DLD1 (cell line): ENCODE measurements at regions not wholly inside any gene's neighbourhood (a gene's known extent, or its start where the extent isn't known, plus 50 kb on each side); places are given as distances from the start of the nearest gene placed in this dataset.

Source experiments
- in situ Hi-C: cut with HindIII; loops from 2 replicates; pipeline ENCODE4 v1.10.0; 2017; ENCODE audit warnings: low sequenced_read_pairs

GRCh38 chr9:12464400-12464799, 228.8 kb upstream of the TYRP1 start:
- in situ Hi-C loops = no loop called here

- in situ Hi-C loops = no loop called here
Measured at GRCh38 chr9:12464910-12465512, 228.2 kb upstream of the TYRP1 start.

DNA sequence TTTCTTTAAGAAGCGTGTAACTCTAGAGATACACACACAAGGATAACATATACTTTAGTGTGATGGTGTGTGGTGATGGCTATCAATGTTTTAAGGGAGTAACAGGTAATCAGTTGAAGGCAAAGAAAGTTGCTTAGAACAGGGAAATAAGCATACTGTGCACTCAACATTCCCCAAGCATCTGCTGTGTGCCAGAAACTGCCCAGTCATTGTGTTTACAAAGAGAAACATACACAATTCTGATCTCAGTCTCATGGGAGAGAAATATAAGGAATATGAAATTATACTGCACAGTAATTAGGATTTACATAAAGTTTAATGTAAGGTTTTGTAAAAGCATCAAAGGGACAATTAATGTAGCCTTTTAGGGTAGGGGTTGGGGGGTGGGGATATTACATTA, 224.1 kb upstream of the TYRP1 start:
- in situ Hi-C loops = no loop called here

GRCh38 chr9:12494411-12494810, 198.8 kb upstream of the TYRP1 start:
- in situ Hi-C loops = no loop called here

- in situ Hi-C loops = no loop called here
Measured at GRCh38 chr9:12497790-12498189, 195.4 kb upstream of the TYRP1 start.

DNA sequence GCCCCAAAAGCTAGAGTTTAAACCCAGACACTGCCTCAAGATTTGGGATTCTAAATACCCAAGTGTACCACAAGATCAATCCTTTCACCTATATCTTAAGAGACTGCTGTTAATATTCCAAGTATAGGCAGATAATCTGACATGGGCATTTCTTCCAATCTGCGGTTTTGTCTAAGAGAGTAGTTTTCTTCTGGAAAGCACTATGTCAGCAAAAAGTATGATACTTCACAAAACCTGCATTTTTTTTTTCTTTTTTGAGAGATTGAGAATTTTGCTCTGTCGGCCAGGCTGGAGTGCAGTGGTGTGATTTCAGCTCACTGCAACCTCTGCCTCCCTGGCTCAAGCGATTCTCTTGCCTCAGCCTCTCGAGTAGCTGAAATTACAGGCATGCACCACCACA, 190.7 kb upstream of the TYRP1 start:
- in situ Hi-C loops = no loop called here

DNA sequence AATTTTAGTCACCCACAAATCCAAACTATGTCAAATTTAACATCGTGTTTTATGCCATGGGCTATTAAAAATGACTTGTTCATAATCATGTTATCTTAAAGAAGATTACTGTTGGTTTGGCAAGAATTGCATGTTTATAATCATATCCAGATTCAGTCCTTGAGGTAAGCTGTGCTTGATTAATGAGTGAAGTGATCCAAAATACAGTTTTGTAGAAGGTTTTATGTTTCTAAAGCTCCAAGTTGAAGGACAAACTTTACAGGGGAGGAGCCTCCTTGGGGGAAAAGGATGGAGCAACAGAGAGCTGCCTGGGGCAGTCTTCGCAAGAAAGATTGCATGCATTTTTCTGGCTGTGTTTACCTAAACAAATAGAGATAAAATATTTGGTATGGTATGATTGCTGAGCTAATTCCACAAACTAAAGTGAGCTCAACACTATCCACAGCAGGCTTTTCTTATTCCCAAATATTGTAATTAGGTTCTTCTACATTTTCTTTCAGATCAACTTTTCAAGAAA, 189.5 kb upstream of the TYRP1 start:
- in situ Hi-C loops = no loop called here

DNA sequence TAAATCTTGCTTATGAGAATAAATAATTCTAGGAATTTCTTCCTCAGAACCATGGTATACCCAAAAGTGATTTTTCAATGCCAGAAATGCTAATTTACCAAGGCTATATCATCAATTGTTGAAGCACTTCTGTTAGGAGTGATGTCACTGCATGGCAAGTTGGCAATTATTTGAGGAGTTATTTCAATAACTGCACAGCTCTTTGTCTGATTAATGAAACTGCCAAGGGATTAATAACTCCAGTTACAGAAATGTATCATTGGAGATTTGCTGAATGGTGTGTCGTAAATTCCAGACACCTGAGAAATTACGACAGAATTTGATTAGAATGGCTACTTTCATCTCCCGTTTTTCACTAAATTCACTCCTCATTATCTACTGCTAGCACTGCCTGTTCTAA, 182.6 kb upstream of the TYRP1 start:
- in situ Hi-C loops = no loop called here

DNA sequence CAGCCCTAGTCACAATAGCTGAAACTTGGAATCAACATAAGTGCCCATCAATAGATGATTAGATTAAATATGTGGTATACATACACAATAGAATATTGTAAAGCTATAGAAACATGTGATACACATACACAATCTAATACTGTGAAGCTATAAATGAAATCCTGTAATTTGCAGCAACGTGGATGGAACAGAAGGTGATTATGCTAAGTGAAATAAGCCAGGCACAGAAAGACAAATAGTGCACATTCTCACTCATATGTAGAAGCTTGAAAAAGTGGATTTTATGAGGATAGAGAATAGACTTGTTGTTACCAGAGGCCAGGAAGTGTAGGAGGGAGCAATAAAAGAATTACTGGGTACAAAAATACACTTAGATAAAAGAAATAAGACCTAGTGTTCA, 181.5 kb upstream of the TYRP1 start:
- in situ Hi-C loops = no loop called here

DNA sequence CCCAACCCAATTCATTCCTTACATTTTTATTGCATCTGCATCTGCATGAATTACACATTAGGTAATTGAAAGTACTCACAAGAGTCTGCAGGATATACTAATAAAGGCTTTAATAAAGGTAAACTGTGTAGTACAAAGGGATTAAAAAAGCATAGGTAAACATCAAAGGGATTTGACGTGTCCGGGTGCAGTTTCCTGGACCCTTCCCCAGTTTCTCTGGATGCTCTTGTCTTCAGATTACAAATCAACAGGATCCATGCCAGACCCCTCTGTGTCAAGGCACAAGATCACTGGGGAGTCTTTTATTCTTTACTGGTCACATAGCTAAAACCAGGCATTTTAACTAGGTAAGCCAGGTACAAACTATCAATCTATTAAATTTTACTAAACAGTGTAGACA, 177.2 kb upstream of the TYRP1 start:
- in situ Hi-C loops = no loop called here

GRCh38 chr9:12516573-12516972, 176.6 kb upstream of the TYRP1 start:
- in situ Hi-C loops = no loop called here

DNA sequence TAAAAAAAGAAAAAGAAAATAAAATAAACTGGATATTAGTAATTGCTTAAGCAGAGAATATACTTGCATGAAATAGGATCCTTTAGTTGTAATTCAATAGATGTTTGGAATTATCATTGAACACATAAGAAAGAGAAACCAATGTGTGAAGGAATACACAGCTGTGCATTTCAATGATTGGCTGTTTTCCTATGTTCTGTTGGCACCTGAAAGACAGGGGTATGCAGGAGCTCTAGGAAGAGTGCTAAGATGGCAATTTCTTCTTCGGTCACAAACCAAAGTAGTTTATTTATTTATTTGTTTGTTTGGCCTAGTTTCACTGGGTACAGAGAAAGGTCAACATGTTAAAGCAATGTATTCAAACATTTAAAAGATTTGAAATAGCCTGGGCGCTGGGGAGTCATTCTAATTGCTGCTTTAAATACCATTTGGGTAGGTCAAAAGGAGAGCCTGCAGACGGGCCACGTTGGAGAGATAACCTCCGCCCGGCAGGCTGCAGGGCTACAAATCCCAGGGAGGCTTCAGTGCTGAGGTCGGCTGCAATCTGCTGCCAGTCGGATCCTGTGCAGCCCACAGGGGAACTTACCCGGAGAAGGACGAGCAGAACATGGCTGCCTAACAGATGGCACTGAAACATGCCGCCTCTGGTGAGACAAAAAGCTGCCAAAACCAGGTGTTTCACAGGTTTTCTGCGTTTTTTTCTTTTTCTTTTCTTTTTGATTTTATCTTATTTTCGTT, 154.2 kb upstream of the TYRP1 start:
- in situ Hi-C loops = no loop called here

DNA sequence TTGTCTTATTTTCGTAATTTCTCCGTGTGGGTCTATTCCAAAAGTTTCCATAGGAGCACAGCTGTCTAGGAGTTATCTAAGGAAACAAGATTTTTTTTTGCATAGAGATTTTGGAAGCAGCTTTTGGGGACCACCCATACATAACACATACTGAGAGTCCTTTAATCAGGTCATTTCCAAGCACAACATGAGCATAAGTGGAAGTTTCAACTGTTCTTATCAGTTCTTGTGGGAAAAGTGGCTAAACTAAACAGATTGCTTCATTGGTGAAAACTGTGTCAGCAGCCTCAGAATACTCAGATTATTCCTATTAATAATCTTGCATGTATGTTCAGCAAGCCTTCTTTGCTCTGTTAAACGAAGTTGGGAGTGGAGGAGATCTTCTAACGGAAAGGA, 153.6 kb upstream of the TYRP1 start:
- in situ Hi-C loops = no loop called here

DNA sequence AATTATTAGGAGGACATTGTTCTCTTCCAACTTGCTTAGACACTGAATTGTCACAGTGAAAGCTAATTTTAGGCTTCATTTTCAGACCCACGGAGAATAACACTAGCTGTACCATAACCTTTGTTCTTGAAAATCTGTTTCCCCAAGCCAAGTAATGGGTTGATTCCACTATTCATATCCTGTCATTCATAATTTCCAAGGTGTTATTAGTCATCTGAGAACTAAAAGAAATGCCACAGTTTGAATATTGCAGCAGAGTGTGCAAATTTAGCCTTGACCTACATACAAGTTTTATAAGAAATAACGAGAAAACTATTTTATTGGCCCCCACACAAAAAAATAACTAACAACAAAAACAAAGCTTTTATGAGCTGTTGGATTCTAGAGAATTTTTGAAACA, 148.5 kb upstream of the TYRP1 start:
- in situ Hi-C loops = no loop called here

- in situ Hi-C loops = no loop called here
Measured at GRCh38 chr9:12554636-12555035, 138.5 kb upstream of the TYRP1 start.

GRCh38 chr9:12566404-12567090, 126.6 kb upstream of the TYRP1 start:
- in situ Hi-C loops = no loop called here

- in situ Hi-C loops = no loop called here
Measured at GRCh38 chr9:12584656-12585522, 108.3 kb upstream of the TYRP1 start.

GRCh38 chr9:12595400-12595799, 97.8 kb upstream of the TYRP1 start:
- in situ Hi-C loops = no loop called here

DNA sequence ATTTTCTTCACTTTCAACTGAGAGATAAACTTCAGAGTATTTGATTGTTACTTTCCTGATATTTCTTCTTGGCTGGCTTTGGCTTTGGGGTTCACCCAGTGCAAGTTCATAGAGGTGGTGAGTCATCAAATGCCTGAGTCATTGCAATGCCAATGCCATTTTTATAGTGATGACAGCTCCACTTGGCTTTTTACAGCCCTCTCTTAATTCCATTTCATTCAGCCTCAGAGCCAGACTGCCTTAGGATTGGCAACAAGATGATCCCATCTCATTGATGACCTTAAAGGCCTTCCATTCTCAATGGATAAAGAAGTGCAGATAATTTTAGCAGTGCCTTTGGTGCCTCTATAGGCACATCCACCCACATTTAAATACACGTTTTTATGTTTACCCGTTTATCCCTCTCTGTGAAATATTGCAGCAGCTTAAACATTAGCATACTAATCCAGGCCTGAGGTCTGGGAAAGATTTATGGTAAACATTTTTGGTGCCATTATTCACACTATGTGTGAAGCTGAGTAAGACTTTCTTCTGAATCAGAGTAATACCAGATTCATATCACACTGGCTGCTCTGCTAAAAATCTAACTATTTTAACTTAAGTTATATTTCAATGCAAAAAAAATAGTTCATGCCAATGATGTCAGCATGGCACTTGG, 88.9 kb upstream of the TYRP1 start:
- in situ Hi-C loops = no loop called here

- in situ Hi-C loops = no loop called here
Measured at GRCh38 chr9:12612211-12612770, 80.9 kb upstream of the TYRP1 start.
